ENCODE measurements at regions not wholly inside any gene's neighbourhood (a gene's known extent, or its start where the extent isn't known, plus 50 kb on each side); places are given as distances from the start of the nearest gene placed in this dataset.

DNA sequence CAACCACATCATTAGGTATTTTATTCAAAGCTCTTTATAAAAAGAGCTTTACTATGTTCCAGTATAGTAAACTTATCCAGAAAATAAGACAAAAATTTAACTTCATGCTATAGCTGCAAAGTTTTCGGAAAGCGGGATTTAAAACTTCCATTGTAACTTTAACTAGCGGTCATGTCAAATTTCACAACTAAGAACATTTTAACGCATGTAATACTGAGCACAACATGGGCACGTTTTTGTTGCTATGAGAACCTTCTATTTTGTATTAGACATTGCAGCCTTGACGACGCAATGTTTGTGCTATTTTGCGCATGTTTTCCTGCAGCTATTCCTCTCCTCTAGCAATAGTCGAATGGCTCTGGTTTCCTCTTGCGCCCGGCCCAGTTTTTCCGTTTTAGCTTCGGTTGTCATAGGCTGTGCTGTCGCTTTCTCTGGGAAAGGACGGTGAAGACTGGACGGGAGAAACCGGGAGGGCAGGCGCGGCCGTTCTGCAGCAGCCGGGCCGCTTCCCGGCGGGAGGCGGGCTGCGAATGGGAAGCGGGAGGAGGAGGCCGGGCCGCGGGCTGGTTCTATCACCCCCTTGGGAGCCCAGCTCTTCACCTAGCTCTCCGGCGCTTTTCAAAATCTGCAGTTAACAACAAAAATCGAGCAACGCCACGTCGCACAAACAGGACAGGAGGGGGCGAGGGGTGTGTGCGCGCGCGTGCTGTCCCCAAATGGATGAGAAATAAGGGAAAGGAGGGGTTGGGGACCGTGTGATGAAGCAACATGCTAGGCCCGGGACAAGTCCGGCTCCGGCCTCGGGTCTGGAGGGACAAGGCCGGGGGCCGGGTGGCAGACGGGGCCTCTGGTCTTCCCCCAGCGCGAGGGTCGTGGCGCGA, 105.3 kb upstream of the HNRNPU start:
- peak; percentile 16 for ATAC-seq (ENCODE audit: insufficient read depth, low FRiP score)

DNA sequence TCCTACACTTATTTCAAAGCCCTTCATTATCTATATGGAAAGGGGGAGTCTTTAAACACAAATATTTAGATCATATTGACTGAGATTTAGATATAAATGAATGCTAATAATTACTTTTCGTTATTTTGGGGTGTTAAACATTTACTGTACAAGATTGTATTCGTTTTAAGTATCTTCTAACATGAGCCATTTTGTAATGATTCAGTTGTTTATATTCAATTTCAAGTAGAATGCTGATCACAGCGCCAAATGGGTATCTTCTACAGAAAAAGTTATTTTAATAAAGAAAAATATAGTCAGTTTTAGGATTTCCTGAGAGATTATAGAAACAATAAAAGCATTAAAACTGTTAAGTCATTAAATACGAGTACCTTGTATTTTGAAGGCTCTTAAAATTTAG, 104.5 kb upstream of the HNRNPU start:
- no peaks in the 10 kb centered on the region for H3K27me3 ChIP-seq (ENCODE audit: control insufficient read depth in 3 of 3, insufficient read depth in 3 of 3, low read length in 2 of 3)
- H3K27ac ChIP-seq (ENCODE audit: low read depth in 1 of 2, low read length in 1 of 2), result peak overlapping the region; percentile 55 to 86
- no peak for ATAC-seq (ENCODE audit: insufficient read depth, low FRiP score)
- DNase-seq, result peak in 2 of 3 donors; percentile 48 to 64
- no peaks in the 10 kb centered on the region for H3K9me3 ChIP-seq (ENCODE audit: control insufficient read depth in 4 of 4, insufficient read depth in 3 of 4, low read length in 3 of 4)
- TF ChIP-seq, protein P1, sequence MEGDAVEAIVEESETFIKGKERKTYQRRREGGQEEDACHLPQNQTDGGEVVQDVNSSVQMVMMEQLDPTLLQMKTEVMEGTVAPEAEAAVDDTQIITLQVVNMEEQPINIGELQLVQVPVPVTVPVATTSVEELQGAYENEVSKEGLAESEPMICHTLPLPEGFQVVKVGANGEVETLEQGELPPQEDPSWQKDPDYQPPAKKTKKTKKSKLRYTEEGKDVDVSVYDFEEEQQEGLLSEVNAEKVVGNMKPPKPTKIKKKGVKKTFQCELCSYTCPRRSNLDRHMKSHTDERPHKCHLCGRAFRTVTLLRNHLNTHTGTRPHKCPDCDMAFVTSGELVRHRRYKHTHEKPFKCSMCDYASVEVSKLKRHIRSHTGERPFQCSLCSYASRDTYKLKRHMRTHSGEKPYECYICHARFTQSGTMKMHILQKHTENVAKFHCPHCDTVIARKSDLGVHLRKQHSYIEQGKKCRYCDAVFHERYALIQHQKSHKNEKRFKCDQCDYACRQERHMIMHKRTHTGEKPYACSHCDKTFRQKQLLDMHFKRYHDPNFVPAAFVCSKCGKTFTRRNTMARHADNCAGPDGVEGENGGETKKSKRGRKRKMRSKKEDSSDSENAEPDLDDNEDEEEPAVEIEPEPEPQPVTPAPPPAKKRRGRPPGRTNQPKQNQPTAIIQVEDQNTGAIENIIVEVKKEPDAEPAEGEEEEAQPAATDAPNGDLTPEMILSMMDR (IDR thresholded peaks at IDR 0.05; ENCODE audit: control extremely low read depth, extremely low read depth), result no peak
- H3K4me1 ChIP-seq (ENCODE audit: control insufficient read depth in 5 of 5, insufficient read depth in 5 of 5, low read length in 5 of 5), result peaks cover 0 to 27% (median 9%) of the 10 kb centered on the region in 5 donors
- 39 to 59% methylated on average over 4 of the region's 4 CpGs for WGBS, 2 donors
- no peaks in the 10 kb centered on the region for H3K36me3 ChIP-seq (ENCODE audit: control insufficient read depth in 4 of 4, insufficient read depth in 4 of 4, low read length in 4 of 4)
- H3K4me3 ChIP-seq, result no peak overlapping the region
- H3K9ac ChIP-seq (ENCODE audit: insufficient read depth in 1 of 2, low read length in 2 of 2), result peak overlapping the region; percentile 71 to 97

More for the DNA sequence above, 105.3 kb upstream of the HNRNPU start:
- peak overlapping the region; percentile 71 to 97 for H3K9ac ChIP-seq (ENCODE audit: insufficient read depth in 1 of 2, low read length in 2 of 2)
- no peaks in the 10 kb centered on the region for H3K27me3 ChIP-seq (ENCODE audit: control insufficient read depth in 3 of 3, insufficient read depth in 3 of 3, low read length in 2 of 3)
- WGBS, 2 donors, result 1 to 2% methylated on average over 50 to 54 of the region's 54 CpGs
- H3K27ac ChIP-seq (ENCODE audit: low read depth in 1 of 2, low read length in 1 of 2), result peak overlapping the region; percentile 99
- H3K4me3 ChIP-seq, result peak overlapping the region; percentile 75
- TF ChIP-seq, protein P1 (IDR thresholded peaks at IDR 0.05; ENCODE audit: control extremely low read depth, extremely low read depth), result no peak
- no peaks in the 10 kb centered on the region for H3K36me3 ChIP-seq (ENCODE audit: control insufficient read depth in 4 of 4, insufficient read depth in 4 of 4, low read length in 4 of 4)
- DNase-seq, result peak; percentile 92 to 96 (median 95)
- peaks cover 0 to 20% (median 7%) of the 10 kb centered on the region in 5 donors for H3K4me1 ChIP-seq (ENCODE audit: control insufficient read depth in 5 of 5, insufficient read depth in 5 of 5, low read length in 5 of 5)
- H3K9me3 ChIP-seq (ENCODE audit: control insufficient read depth in 4 of 4, insufficient read depth in 3 of 4, low read length in 3 of 4), result peaks cover 0 to 1% (median 0%) of the 10 kb centered on the region in 4 donors

DNA sequence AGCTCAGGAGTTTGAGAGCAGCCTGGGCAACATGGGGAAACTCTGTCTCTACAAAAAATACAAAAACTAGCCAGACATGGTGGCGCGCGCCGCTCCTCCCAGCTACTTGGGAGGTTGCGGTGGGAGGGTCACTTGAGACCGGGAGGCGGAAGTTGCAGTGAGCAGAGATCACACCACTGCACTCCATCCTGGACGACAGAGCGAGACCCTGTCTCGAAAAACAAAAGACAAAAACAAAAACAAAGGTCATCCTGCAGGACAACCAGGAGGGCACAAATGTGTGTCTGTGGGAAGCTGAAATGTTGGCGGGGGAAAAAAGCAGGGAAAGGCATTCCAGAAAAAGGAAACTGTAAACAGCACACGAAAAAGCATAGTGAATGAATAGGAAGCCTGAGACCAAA, 104.1 kb upstream of the HNRNPU start:
- H3K27me3 ChIP-seq (ENCODE audit: control insufficient read depth in 3 of 3, insufficient read depth in 3 of 3, low read length in 2 of 3), result no peaks in the 10 kb centered on the region
- TF ChIP-seq, protein P1 (IDR thresholded peaks at IDR 0.05; ENCODE audit: control extremely low read depth, extremely low read depth), result no peak
- peak overlapping the region; percentile 71 to 97 for H3K9ac ChIP-seq (ENCODE audit: insufficient read depth in 1 of 2, low read length in 2 of 2)
- H3K4me1 ChIP-seq (ENCODE audit: control insufficient read depth in 5 of 5, insufficient read depth in 5 of 5, low read length in 5 of 5), result peaks cover 3 to 31% (median 9%) of the 10 kb centered on the region in 5 donors
- no peaks in the 10 kb centered on the region for H3K36me3 ChIP-seq (ENCODE audit: control insufficient read depth in 4 of 4, insufficient read depth in 4 of 4, low read length in 4 of 4)
- 64 to 65% methylated on average over 12 of the region's 12 CpGs for WGBS, 2 donors
- ATAC-seq (ENCODE audit: insufficient read depth, low FRiP score), result no peak
- no peak overlapping the region for H3K4me3 ChIP-seq
- H3K9me3 ChIP-seq (ENCODE audit: control insufficient read depth in 4 of 4, insufficient read depth in 3 of 4, low read length in 3 of 4), result no peaks in the 10 kb centered on the region
- H3K27ac ChIP-seq (ENCODE audit: low read depth in 1 of 2, low read length in 1 of 2), result peak overlapping the region; percentile 55 to 86
- peak; percentile 19 to 64 (median 60) for DNase-seq

Data from lung (tissue), 11 donors.